ENCODE measurements at regions not wholly inside any gene's neighbourhood (a gene's known extent, or its start where the extent isn't known, plus 50 kb on each side); places are given as distances from the start of the nearest gene placed in this dataset.

GRCh38 chr2:41726364-41726763 lies 321.5 kb upstream of the PKDCC start:
- Histone ChIP-seq H3K27ac (no peak overlapping the region), H3K4me3 (no peak overlapping the region), H3K4me2 (no peak overlapping the region), H3K9me3 (no peaks in the 10 kb centered on the region), H3K4me1 (no peaks in the 10 kb centered on the region)
- DNase-seq (ENCODE audit: low read depth in 1 of 2, low spot score in 1 of 2) (no peak), ATAC-seq (no peak), FAIRE-seq (no peak)
- no peak for TF ChIP-seq MAX (IDR thresholded peaks at IDR 0.05)
- no peak for TF ChIP-seq USF2 (IDR thresholded peaks at IDR 0.05)
- TF ChIP-seq ESRRA (IDR thresholded peaks at IDR 0.05; ENCODE audit: borderline replicate concordance, low read length) = no peak
- TF ChIP-seq ZNF302 (CRISPR knock-in tag; IDR thresholded peaks at IDR 0.05) = no peak
- TF ChIP-seq BHLHE40 (IDR thresholded peaks at IDR 0.05; ENCODE audit: low read depth, low read length) = no peak
- no peak for TF ChIP-seq TFCP2L1 (CRISPR knock-in tag; IDR thresholded peaks at IDR 0.05)
- TF ChIP-seq EHMT2 (IDR thresholded peaks at IDR 0.05; ENCODE audit: low read depth) = no peak
- TF ChIP-seq, protein P1, sequence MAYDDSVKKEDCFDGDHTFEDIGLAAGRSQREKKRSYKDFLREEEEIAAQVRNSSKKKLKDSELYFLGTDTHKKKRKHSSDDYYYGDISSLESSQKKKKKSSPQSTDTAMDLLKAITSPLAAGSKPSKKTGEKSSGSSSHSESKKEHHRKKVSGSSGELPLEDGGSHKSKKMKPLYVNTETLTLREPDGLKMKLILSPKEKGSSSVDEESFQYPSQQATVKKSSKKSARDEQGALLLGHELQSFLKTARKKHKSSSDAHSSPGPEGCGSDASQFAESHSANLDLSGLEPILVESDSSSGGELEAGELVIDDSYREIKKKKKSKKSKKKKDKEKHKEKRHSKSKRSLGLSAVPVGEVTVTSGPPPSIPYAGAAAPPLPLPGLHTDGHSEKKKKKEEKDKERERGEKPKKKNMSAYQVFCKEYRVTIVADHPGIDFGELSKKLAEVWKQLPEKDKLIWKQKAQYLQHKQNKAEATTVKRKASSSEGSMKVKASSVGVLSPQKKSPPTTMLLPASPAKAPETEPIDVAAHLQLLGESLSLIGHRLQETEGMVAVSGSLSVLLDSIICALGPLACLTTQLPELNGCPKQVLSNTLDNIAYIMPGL (CRISPR knock-in tag; IDR thresholded peaks at IDR 0.05; ENCODE audit: borderline replicate concordance) = no peak
- TF ChIP-seq, protein P2, sequence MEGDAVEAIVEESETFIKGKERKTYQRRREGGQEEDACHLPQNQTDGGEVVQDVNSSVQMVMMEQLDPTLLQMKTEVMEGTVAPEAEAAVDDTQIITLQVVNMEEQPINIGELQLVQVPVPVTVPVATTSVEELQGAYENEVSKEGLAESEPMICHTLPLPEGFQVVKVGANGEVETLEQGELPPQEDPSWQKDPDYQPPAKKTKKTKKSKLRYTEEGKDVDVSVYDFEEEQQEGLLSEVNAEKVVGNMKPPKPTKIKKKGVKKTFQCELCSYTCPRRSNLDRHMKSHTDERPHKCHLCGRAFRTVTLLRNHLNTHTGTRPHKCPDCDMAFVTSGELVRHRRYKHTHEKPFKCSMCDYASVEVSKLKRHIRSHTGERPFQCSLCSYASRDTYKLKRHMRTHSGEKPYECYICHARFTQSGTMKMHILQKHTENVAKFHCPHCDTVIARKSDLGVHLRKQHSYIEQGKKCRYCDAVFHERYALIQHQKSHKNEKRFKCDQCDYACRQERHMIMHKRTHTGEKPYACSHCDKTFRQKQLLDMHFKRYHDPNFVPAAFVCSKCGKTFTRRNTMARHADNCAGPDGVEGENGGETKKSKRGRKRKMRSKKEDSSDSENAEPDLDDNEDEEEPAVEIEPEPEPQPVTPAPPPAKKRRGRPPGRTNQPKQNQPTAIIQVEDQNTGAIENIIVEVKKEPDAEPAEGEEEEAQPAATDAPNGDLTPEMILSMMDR (IDR thresholded peaks at IDR 0.05) = no peak
- no peak for TF ChIP-seq POLR2AphosphoS2 (conservative IDR thresholded peaks at IDR 0.05; ENCODE audit: low read length)
- TF ChIP-seq PHF8 (IDR thresholded peaks at IDR 0.05; ENCODE audit: borderline replicate concordance, low read depth) = no peak
- TF ChIP-seq CBX2 (IDR thresholded peaks at IDR 0.05; ENCODE audit: borderline replicate concordance, low read depth) = no peak
- TF ChIP-seq, protein P3, sequence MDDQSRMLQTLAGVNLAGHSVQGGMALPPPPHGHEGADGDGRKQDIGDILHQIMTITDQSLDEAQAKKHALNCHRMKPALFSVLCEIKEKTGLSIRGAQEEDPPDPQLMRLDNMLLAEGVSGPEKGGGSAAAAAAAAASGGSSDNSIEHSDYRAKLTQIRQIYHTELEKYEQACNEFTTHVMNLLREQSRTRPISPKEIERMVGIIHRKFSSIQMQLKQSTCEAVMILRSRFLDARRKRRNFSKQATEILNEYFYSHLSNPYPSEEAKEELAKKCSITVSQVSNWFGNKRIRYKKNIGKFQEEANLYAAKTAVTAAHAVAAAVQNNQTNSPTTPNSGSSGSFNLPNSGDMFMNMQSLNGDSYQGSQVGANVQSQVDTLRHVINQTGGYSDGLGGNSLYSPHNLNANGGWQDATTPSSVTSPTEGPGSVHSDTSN (IDR thresholded peaks at IDR 0.05) = no peak
- no peak for TF ChIP-seq NFE2L2 (conservative IDR thresholded peaks at IDR 0.05; ENCODE audit: low read length)
- TF ChIP-seq KDM5A (IDR thresholded peaks at IDR 0.05) = no peak
- no peak for TF ChIP-seq TP53 (CRISPR knock-in tag; IDR thresholded peaks at IDR 0.05)
- TF ChIP-seq SREBF2 (IDR thresholded peaks at IDR 0.05) = no peak
- TF ChIP-seq NR3C1 (IDR thresholded peaks at IDR 0.05) = no peak
- ChIA-PET POLR2A (no interaction called here), CTCF (interaction anchor here (0.7 to 1.1 kb wide), 2 partner anchors 13 to 117 kb away, joined by 3 read pairs; no protein-coding TSS in a partner anchor)
- WGBS (ENCODE audit: missing lambda C conversion rate) = 73% methylated on average over 6 of the region's 6 CpGs

DNA sequence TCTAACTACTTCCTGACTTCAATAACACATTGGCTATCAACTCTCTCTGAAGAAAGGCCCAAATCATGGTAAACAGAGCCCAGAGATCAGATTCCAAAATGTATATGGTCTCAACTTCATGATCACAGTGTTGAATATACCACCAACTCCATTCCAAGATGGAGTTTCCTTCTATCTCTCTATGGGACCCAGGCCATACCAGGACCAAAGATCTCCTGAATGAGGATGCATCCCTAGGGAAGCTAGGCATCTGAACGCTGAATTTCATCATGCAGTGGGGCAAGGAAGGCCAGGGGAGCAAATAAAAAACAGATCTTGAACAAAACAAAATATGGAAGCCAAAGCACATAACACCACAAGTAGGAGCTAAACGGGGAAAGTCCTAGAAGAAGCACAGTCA lies 320.7 kb upstream of the PKDCC start:
- H3K4me1 ChIP-seq = no peaks in the 10 kb centered on the region
- no peak for ATAC-seq
- no peak for TF ChIP-seq FOSL2 (IDR thresholded peaks at IDR 0.05)
- no peak for TF ChIP-seq FOSL2 (CRISPR knock-in tag; IDR thresholded peaks at IDR 0.05)
- TF ChIP-seq POLR2AphosphoS2 (conservative IDR thresholded peaks at IDR 0.05; ENCODE audit: low read length) = no peak
- no peak for TF ChIP-seq ZC3H11A (IDR thresholded peaks at IDR 0.05)
- TF ChIP-seq RFX5 (IDR thresholded peaks at IDR 0.05) = no peak
- no peak for TF ChIP-seq FOSB (CRISPR knock-in tag; IDR thresholded peaks at IDR 0.05)
- TF ChIP-seq ZFP36 (IDR thresholded peaks at IDR 0.05; ENCODE audit: borderline replicate concordance, partially characterized antibody) = no peak
- H3K4me3 ChIP-seq = no peak overlapping the region
- POLR2A ChIA-PET = no interaction called here
- no peaks in the 10 kb centered on the region for H3K9me3 ChIP-seq
- no peak for FAIRE-seq
- WGBS (ENCODE audit: missing lambda C conversion rate) = 47% methylated on average over 2 of the region's 2 CpGs
- CTCF ChIA-PET = no interaction called here
- no peak overlapping the region for H3K4me2 ChIP-seq
- H3K27ac ChIP-seq = no peak overlapping the region
- no peak for DNase-seq (ENCODE audit: low read depth in 1 of 2, low spot score in 1 of 2)

Measured in A549 (cell line).